ENCODE measurements at regions not wholly inside any gene's neighbourhood (a gene's known extent, or its start where the extent isn't known, plus 50 kb on each side); places are given as distances from the start of the nearest gene placed in this dataset.

GRCh38 chr11:86124251-86125233, 55.7 kb upstream of the PICALM start:
- BruUV-seq (replicated peaks): no TSS peak
- Mint-ChIP-seq H3K36me3 (ENCODE audit: insufficient read depth, unreplicated experiment) (no peaks in the 10 kb centered on the region), H3K9me3 (ENCODE audit: unreplicated experiment) (no peaks in the 10 kb centered on the region), H3K27ac (ENCODE audit: low read depth, unreplicated experiment) (no peak overlapping the region), H3K4me1 (ENCODE audit: insufficient read depth, unreplicated experiment) (no peaks in the 10 kb centered on the region), H3K4me3 (ENCODE audit: unreplicated experiment) (no peak overlapping the region), H3K27me3 (ENCODE audit: insufficient read depth, unreplicated experiment) (no peaks in the 10 kb centered on the region)
- no peak for TF ChIP-seq CTCF (IDR thresholded peaks at IDR 0.05; ENCODE audit: unreplicated experiment)
- POLR2A ChIA-PET: interaction anchor here (0.7 to 1.0 kb wide), 2 partner anchors 8 to 15 kb away, joined by 3 read pairs; no protein-coding TSS in a partner anchor
- intact Hi-C loops (cut with micrococcal nuclease): no loop called here
- no peak for DNase-seq (ENCODE audit: unreplicated experiment)
- CTCF ChIA-PET: interaction anchor here (0.6 kb wide), 1 partner anchor 44 kb away, joined by 3 read pairs; no protein-coding TSS in a partner anchor

GRCh38 chr11:86122773-86123172, 53.9 kb upstream of the PICALM start:
- POLR2A ChIA-PET: no interaction called here
- BruUV-seq (replicated peaks): no TSS peak
- intact Hi-C loops (cut with micrococcal nuclease): no loop called here
- Mint-ChIP-seq H3K27ac (ENCODE audit: low read depth, unreplicated experiment) (no peak overlapping the region), H3K4me3 (ENCODE audit: unreplicated experiment) (no peak overlapping the region), H3K27me3 (ENCODE audit: insufficient read depth, unreplicated experiment) (no peaks in the 10 kb centered on the region), H3K36me3 (ENCODE audit: insufficient read depth, unreplicated experiment) (no peaks in the 10 kb centered on the region), H3K9me3 (ENCODE audit: unreplicated experiment) (no peaks in the 10 kb centered on the region), H3K4me1 (ENCODE audit: insufficient read depth, unreplicated experiment) (no peaks in the 10 kb centered on the region)
- no peak for DNase-seq (ENCODE audit: unreplicated experiment)
- TF ChIP-seq CTCF (IDR thresholded peaks at IDR 0.05; ENCODE audit: unreplicated experiment): no peak
- CTCF ChIA-PET: interaction anchor here (1.2 kb wide), 1 partner anchor 71 kb away, joined by 5 read pairs; no protein-coding TSS in a partner anchor

GRCh38 chr11:86120807-86121206, 51.9 kb upstream of the PICALM start:
- BruUV-seq (replicated peaks): no TSS peak
- Mint-ChIP-seq H3K36me3 (ENCODE audit: insufficient read depth, unreplicated experiment) (no peaks in the 10 kb centered on the region), H3K27ac (ENCODE audit: low read depth, unreplicated experiment) (no peak overlapping the region), H3K4me3 (ENCODE audit: unreplicated experiment) (no peak overlapping the region), H3K4me1 (ENCODE audit: insufficient read depth, unreplicated experiment) (peaks cover 17% of the 10 kb centered on the region), H3K27me3 (ENCODE audit: insufficient read depth, unreplicated experiment) (no peaks in the 10 kb centered on the region), H3K9me3 (ENCODE audit: unreplicated experiment) (no peaks in the 10 kb centered on the region)
- TF ChIP-seq CTCF (IDR thresholded peaks at IDR 0.05; ENCODE audit: unreplicated experiment): no peak
- ChIA-PET CTCF (no interaction called here), POLR2A (no interaction called here)
- DNase-seq (ENCODE audit: unreplicated experiment): no peak
- intact Hi-C loops (cut with micrococcal nuclease): no loop called here

GRCh38 chr11:86119906-86120305, 51.0 kb upstream of the PICALM start:
- ChIA-PET CTCF (no interaction called here), POLR2A (no interaction called here)
- peaks cover 18% of the 10 kb centered on the region for H3K4me1 Mint-ChIP-seq (ENCODE audit: insufficient read depth, unreplicated experiment)
- H3K9me3 Mint-ChIP-seq (ENCODE audit: unreplicated experiment): no peaks in the 10 kb centered on the region
- no peak for TF ChIP-seq CTCF (IDR thresholded peaks at IDR 0.05; ENCODE audit: unreplicated experiment)
- H3K4me3 Mint-ChIP-seq (ENCODE audit: unreplicated experiment): no peak overlapping the region
- H3K27ac Mint-ChIP-seq (ENCODE audit: low read depth, unreplicated experiment): no peak overlapping the region
- H3K36me3 Mint-ChIP-seq (ENCODE audit: insufficient read depth, unreplicated experiment): no peaks in the 10 kb centered on the region
- intact Hi-C loops (cut with micrococcal nuclease): no loop called here
- H3K27me3 Mint-ChIP-seq (ENCODE audit: insufficient read depth, unreplicated experiment): no peaks in the 10 kb centered on the region
- DNase-seq (ENCODE audit: unreplicated experiment): no peak
- no TSS peak for BruUV-seq (replicated peaks)
